Astrocyte (in vitro differentiated cells and primary cell): ENCODE measurements at regions not wholly inside any gene's neighbourhood (a gene's known extent, or its start where the extent isn't known, plus 50 kb on each side); places are given as distances from the start of the nearest gene placed in this dataset.

Experiments used
- DNase-seq: peaks from one replicate; pipeline ENCODE4 v3.0.0-alpha.2; 2010; ENCODE audit warnings: low read depth
- FAIRE-seq: peaks from 2 replicates; lab custom pipeline; 2011; peaks lifted over from hg19 to GRCh38; lab: Jason Lieb, UNC
- H2AFZ ChIP-seq: 2 replicates; pipeline ENCODE4 v1.6.0; 2012; ENCODE audit warnings: low read depth, low read length, inconsistent platforms
- H3K27ac ChIP-seq: 2 replicates; pipeline ENCODE4 v1.5.1; 2011; ENCODE audit warnings: low read depth, low read length, inconsistent platforms
- H3K27me3 ChIP-seq: 2 replicates; pipeline ENCODE4 v1.6.0; 2011; ENCODE audit warnings: low read length, inconsistent platforms; ENCODE audit not compliant: insufficient read depth
- H3K36me3 ChIP-seq: 2 replicates; pipeline ENCODE4 v1.5.1; 2011; ENCODE audit warnings: low read length, inconsistent platforms; ENCODE audit not compliant: insufficient read depth
- H3K4me1 ChIP-seq: 2 replicates; pipeline ENCODE4 v1.5.1; 2011; ENCODE audit warnings: low read length, inconsistent platforms; ENCODE audit not compliant: insufficient read depth
- H3K4me2 ChIP-seq: 2 replicates; pipeline ENCODE4 v1.6.0; 2012; ENCODE audit warnings: low read length, inconsistent platforms
- H3K4me3 ChIP-seq: 2 replicates; pipeline ENCODE4 v1.5.1; 2011; ENCODE audit warnings: low read depth, mild to moderate bottlenecking, low read length, inconsistent platforms; ENCODE audit not compliant: insufficient read depth
- H3K79me2 ChIP-seq: 2 replicates; pipeline ENCODE4 v1.6.0; 2012; ENCODE audit warnings: mild to moderate bottlenecking, low read length, inconsistent platforms; ENCODE audit not compliant: insufficient read depth
- H3K9ac ChIP-seq: 2 replicates; pipeline ENCODE4 v1.6.0; 2012; ENCODE audit warnings: mild to moderate bottlenecking, low read length, inconsistent platforms
- H3K9me3 ChIP-seq: 2 replicates; pipeline ENCODE4 v1.5.1; 2012; ENCODE audit warnings: low read depth, mild to moderate bottlenecking, low read length, inconsistent platforms; ENCODE audit not compliant: insufficient read depth
- H4K20me1 ChIP-seq: 2 replicates; pipeline ENCODE4 v1.6.0; 2012; ENCODE audit warnings: low read length, inconsistent platforms; ENCODE audit not compliant: insufficient read depth
- H3K27ac Mint-ChIP-seq: one replicate; pipeline ENCODE4 v1.8.0; 2021; ENCODE audit warnings: mild to moderate bottlenecking, mixed read lengths; ENCODE audit not compliant: unreplicated experiment
- H3K27me3 Mint-ChIP-seq: one replicate; pipeline ENCODE4 v1.8.0; 2021; ENCODE audit warnings: low read depth, mixed read lengths; ENCODE audit not compliant: unreplicated experiment
- H3K36me3 Mint-ChIP-seq: one replicate; pipeline ENCODE4 v1.8.0; 2021; ENCODE audit warnings: low read depth, mixed read lengths; ENCODE audit not compliant: unreplicated experiment
- H3K4me1 Mint-ChIP-seq: one replicate; pipeline ENCODE4 v1.8.0; 2021; ENCODE audit warnings: low read depth, mixed read lengths; ENCODE audit not compliant: unreplicated experiment
- H3K4me3 Mint-ChIP-seq: one replicate; pipeline ENCODE4 v1.8.0; 2021; ENCODE audit warnings: mild to moderate bottlenecking, moderate library complexity, mixed read lengths; ENCODE audit not compliant: unreplicated experiment
- H3K9me3 Mint-ChIP-seq: one replicate; pipeline ENCODE4 v1.8.0; 2021; ENCODE audit warnings: mild to moderate bottlenecking, mixed read lengths; ENCODE audit not compliant: unreplicated experiment
- CTCF ChIP-seq: IDR thresholded peaks from 2 replicates; pipeline ENCODE4 v1.5.1; 2011; ENCODE audit warnings: low read depth, mild to moderate bottlenecking, inconsistent platforms, low read length, moderate library complexity; ENCODE audit not compliant: insufficient read depth
- EZH2 ChIP-seq: IDR thresholded peaks from 2 replicates; pipeline ENCODE4 v1.6.1; 2012; ENCODE audit warnings: mild to moderate bottlenecking, low read length, inconsistent platforms; ENCODE audit not compliant: insufficient read depth

GRCh38 chr2:134190062-134190806 is 63.6 kb upstream of the MGAT5 start:
- no peaks in the 10 kb centered on the region for H3K27me3 ChIP-seq
- no peaks in the 10 kb centered on the region for H3K9me3 ChIP-seq
- no peaks in the 10 kb centered on the region for H3K9me3 Mint-ChIP-seq
- TF ChIP-seq CTCF = no peak
- TF ChIP-seq EZH2 = no peak
- H3K36me3 Mint-ChIP-seq = peaks cover 8% of the 10 kb centered on the region
- H2AFZ ChIP-seq = no peak overlapping the region
- no peak for DNase-seq
- H3K4me3 Mint-ChIP-seq = no peak overlapping the region
- H3K4me1 Mint-ChIP-seq = peaks cover 12% of the 10 kb centered on the region
- H3K27ac ChIP-seq = no peak overlapping the region
- H3K36me3 ChIP-seq = no peaks in the 10 kb centered on the region
- no peak for FAIRE-seq
- peaks cover 29% of the 10 kb centered on the region for H3K79me2 ChIP-seq
- no peak overlapping the region for H3K4me3 ChIP-seq
- peaks cover 46% of the 10 kb centered on the region for H4K20me1 ChIP-seq
- H3K4me2 ChIP-seq = no peak overlapping the region
- H3K9ac ChIP-seq = no peak overlapping the region
- peak overlapping the region; percentile 11 for H3K27ac Mint-ChIP-seq
- peaks cover 4% of the 10 kb centered on the region for H3K4me1 ChIP-seq
- H3K27me3 Mint-ChIP-seq = no peaks in the 10 kb centered on the region

GRCh38 chr2:134190807-134191203 is 63.1 kb upstream of the MGAT5 start:
- no peak overlapping the region for H3K4me2 ChIP-seq
- no peaks in the 10 kb centered on the region for H3K9me3 ChIP-seq
- H3K9me3 Mint-ChIP-seq = no peaks in the 10 kb centered on the region
- H2AFZ ChIP-seq = no peak overlapping the region
- H4K20me1 ChIP-seq = peaks cover 40% of the 10 kb centered on the region
- no peak for DNase-seq
- peaks cover 8% of the 10 kb centered on the region for H3K36me3 Mint-ChIP-seq
- peaks cover 4% of the 10 kb centered on the region for H3K4me1 ChIP-seq
- no peak overlapping the region for H3K9ac ChIP-seq
- no peak overlapping the region for H3K4me3 Mint-ChIP-seq
- TF ChIP-seq CTCF = no peak
- no peak for TF ChIP-seq EZH2
- H3K27me3 Mint-ChIP-seq = no peaks in the 10 kb centered on the region
- H3K4me3 ChIP-seq = no peak overlapping the region
- H3K79me2 ChIP-seq = peaks cover 30% of the 10 kb centered on the region
- H3K27me3 ChIP-seq = no peaks in the 10 kb centered on the region
- peak overlapping the region; percentile 12 for H3K27ac Mint-ChIP-seq
- FAIRE-seq = no peak
- no peaks in the 10 kb centered on the region for H3K36me3 ChIP-seq
- peaks cover 12% of the 10 kb centered on the region for H3K4me1 Mint-ChIP-seq
- H3K27ac ChIP-seq = no peak overlapping the region

GRCh38 chr2:134191835-134192234 is 62.0 kb upstream of the MGAT5 start:
- Histone ChIP-seq H3K79me2 (peaks cover 26% of the 10 kb centered on the region), H3K27me3 (no peaks in the 10 kb centered on the region), H3K27ac (no peak overlapping the region), H4K20me1 (peaks cover 30% of the 10 kb centered on the region), H3K4me3 (no peak overlapping the region), H2AFZ (no peak overlapping the region), H3K4me2 (no peak overlapping the region), H3K9me3 (no peaks in the 10 kb centered on the region), H3K4me1 (peaks cover 4% of the 10 kb centered on the region), H3K9ac (no peak overlapping the region), H3K36me3 (no peaks in the 10 kb centered on the region)
- Mint-ChIP-seq H3K9me3 (no peaks in the 10 kb centered on the region), H3K36me3 (peaks cover 5% of the 10 kb centered on the region), H3K27ac (no peak overlapping the region), H3K27me3 (no peaks in the 10 kb centered on the region), H3K4me3 (no peak overlapping the region), H3K4me1 (peaks cover 12% of the 10 kb centered on the region)
- DNase-seq (no peak), FAIRE-seq (no peak)
- TF ChIP-seq EZH2 (no peak), CTCF (no peak)
